ENCODE measurements at regions not wholly inside any gene's neighbourhood (a gene's known extent, or its start where the extent isn't known, plus 50 kb on each side); places are given as distances from the start of the nearest gene placed in this dataset.

- H3K4me3 ChIP-seq (ENCODE audit: low read depth, low read length), result no peak overlapping the region
- DNase-seq (ENCODE audit: low read depth), result no peak
- TF ChIP-seq MYC (IDR thresholded peaks at IDR 0.05; ENCODE audit: low read depth, low read length) (no peak), MAX (IDR thresholded peaks at IDR 0.05; ENCODE audit: low read depth, low read length) (no peak)
Observed at GRCh38 chr22:22764085-22764484, 119.7 kb downstream of the GGTLC2 start.

GRCh38 chr22:22767876-22768602 is 119.6 kb upstream of the IGLL5 start:
- DNase-seq (ENCODE audit: low read depth), result no peak
- TF ChIP-seq MYC (IDR thresholded peaks at IDR 0.05; ENCODE audit: low read depth, low read length), result no peak
- TF ChIP-seq, protein P1, sequence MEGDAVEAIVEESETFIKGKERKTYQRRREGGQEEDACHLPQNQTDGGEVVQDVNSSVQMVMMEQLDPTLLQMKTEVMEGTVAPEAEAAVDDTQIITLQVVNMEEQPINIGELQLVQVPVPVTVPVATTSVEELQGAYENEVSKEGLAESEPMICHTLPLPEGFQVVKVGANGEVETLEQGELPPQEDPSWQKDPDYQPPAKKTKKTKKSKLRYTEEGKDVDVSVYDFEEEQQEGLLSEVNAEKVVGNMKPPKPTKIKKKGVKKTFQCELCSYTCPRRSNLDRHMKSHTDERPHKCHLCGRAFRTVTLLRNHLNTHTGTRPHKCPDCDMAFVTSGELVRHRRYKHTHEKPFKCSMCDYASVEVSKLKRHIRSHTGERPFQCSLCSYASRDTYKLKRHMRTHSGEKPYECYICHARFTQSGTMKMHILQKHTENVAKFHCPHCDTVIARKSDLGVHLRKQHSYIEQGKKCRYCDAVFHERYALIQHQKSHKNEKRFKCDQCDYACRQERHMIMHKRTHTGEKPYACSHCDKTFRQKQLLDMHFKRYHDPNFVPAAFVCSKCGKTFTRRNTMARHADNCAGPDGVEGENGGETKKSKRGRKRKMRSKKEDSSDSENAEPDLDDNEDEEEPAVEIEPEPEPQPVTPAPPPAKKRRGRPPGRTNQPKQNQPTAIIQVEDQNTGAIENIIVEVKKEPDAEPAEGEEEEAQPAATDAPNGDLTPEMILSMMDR (IDR thresholded peaks at IDR 0.05; ENCODE audit: low read depth, low read length), result no peak
- no peak for TF ChIP-seq POLR2A (IDR thresholded peaks at IDR 0.05; ENCODE audit: extremely low read depth, insufficient read length)
- TF ChIP-seq MAX (IDR thresholded peaks at IDR 0.05; ENCODE audit: low read depth, low read length), result no peak

DNA sequence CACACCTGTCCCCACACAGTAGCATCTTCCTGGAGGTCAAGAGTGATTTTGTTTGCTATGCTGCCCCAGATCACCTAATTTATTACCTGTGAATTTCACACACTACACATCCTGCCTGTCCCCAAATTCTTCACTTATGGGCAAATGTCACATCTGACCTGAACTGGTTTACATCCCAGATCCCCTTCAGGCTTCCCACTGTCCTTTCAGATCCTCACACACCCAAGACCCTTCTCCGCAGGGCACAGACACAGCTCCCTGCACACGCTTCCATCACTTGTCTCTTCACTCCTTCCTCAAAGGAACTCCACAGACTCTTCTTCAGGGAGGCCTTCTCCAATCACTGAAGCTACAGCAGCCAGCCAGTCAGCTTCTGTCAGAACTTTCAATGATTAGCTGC is 118.7 kb upstream of the IGLL5 start:
- TF ChIP-seq POLR2A (IDR thresholded peaks at IDR 0.05; ENCODE audit: extremely low read depth, insufficient read length) (no peak), MAX (IDR thresholded peaks at IDR 0.05; ENCODE audit: low read depth, low read length) (no peak), MYC (IDR thresholded peaks at IDR 0.05; ENCODE audit: low read depth, low read length) (no peak)
- TF ChIP-seq, protein P1 (IDR thresholded peaks at IDR 0.05; ENCODE audit: low read depth, low read length), result no peak
- DNase-seq (ENCODE audit: low read depth), result no peak
- H3K4me3 ChIP-seq (ENCODE audit: low read depth, low read length), result no peak overlapping the region

More at GRCh38 chr22:22767876-22768602, 119.6 kb upstream of the IGLL5 start:
- no peak overlapping the region for H3K4me3 ChIP-seq (ENCODE audit: low read depth, low read length)

GRCh38 chr22:22769434-22770279 is 118.0 kb upstream of the IGLL5 start:
- TF ChIP-seq POLR2A (IDR thresholded peaks at IDR 0.05; ENCODE audit: extremely low read depth, insufficient read length), result no peak
- TF ChIP-seq, protein P1 (IDR thresholded peaks at IDR 0.05; ENCODE audit: low read depth, low read length), result no peak
- no peak for TF ChIP-seq MAX (IDR thresholded peaks at IDR 0.05; ENCODE audit: low read depth, low read length)
- TF ChIP-seq MYC (IDR thresholded peaks at IDR 0.05; ENCODE audit: low read depth, low read length), result no peak
- DNase-seq (ENCODE audit: low read depth), result no peak
- no peak overlapping the region for H3K4me3 ChIP-seq (ENCODE audit: low read depth, low read length)

DNA sequence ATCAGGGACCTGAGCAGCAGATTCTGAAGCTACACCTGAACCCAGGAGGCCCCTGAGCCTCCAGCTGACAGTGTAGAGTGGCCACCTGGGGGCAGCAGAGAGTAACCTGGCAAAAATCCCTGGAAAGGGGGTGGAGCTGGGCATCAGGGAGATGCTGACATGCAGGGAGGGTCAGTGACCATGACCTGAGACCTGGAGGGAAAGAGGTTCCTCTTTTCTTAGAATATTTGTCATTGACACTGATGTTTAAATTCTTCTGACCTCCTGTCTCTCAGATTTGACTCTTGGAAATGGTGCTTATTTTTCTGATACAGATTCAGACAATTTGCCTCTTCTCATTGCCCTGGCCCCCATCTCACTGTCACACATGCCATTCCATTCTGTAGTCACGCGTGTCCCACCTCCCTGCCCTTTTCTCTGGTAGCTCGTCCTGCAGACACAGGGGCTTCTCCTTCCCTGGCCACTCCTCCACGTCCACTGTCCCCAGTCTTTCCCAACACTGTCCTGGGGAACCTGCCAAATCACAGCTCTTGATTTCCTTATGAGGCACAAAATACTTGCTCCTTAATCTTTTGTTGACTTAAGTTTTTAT is 117.2 kb upstream of the IGLL5 start:
- peak; percentile 43 for DNase-seq (ENCODE audit: low read depth)
- TF ChIP-seq POLR2A (IDR thresholded peaks at IDR 0.05; ENCODE audit: extremely low read depth, insufficient read length), result no peak
- TF ChIP-seq, protein P1 (IDR thresholded peaks at IDR 0.05; ENCODE audit: low read depth, low read length), result peak; percentile 80
- no peak overlapping the region for H3K4me3 ChIP-seq (ENCODE audit: low read depth, low read length)

- no peak for DNase-seq (ENCODE audit: low read depth)
- no peak for TF ChIP-seq MYC (IDR thresholded peaks at IDR 0.05; ENCODE audit: low read depth, low read length)
- TF ChIP-seq, protein P1 (IDR thresholded peaks at IDR 0.05; ENCODE audit: low read depth, low read length), result no peak
- no peak for TF ChIP-seq POLR2A (IDR thresholded peaks at IDR 0.05; ENCODE audit: extremely low read depth, insufficient read length)
- TF ChIP-seq MAX (IDR thresholded peaks at IDR 0.05; ENCODE audit: low read depth, low read length), result no peak
- no peak overlapping the region for H3K4me3 ChIP-seq (ENCODE audit: low read depth, low read length)
Observed at GRCh38 chr22:22770881-22771280, 116.7 kb upstream of the IGLL5 start.
